C4-2B (cell line): ENCODE measurements at regions not wholly inside any gene's neighbourhood (a gene's known extent, or its start where the extent isn't known, plus 50 kb on each side); places are given as distances from the start of the nearest gene placed in this dataset.

Source experiments
- H3K27ac ChIP-seq: fragments of 450-650 bp; 2 replicates; pipeline ENCODE4 v1.5.1; 2017
- ZFX ChIP-seq: fragments of 450-650 bp; IDR thresholded peaks from 2 replicates; pipeline ENCODE4 v1.6.1; 2017
- TF ChIP-seq, protein P1 (sequence below): fragments of 450-650 bp; conservative IDR thresholded peaks from 2 replicates; pipeline ENCODE4 v1.5.1; 2017; ENCODE audit warnings: mild to moderate bottlenecking

DNA sequence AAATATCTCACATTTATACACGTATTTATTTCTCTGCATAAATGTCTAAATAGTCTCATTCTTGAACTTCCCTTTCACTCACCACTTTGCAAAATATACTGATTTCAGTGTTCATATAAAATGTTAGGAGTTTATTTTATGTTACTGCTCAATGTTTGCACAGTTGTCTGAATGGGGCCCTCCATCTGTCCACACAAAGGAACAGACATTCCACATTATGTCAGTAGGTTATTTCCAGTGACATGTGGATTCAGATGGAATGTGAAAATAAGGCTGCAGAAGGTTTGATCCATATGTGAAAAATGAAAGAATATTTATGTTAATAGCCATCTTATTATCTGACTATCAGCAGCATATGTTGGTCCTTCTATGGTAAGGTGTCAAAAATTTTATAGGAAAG, 994.4 kb upstream of the SEL1L start:
- TF ChIP-seq, protein P1, sequence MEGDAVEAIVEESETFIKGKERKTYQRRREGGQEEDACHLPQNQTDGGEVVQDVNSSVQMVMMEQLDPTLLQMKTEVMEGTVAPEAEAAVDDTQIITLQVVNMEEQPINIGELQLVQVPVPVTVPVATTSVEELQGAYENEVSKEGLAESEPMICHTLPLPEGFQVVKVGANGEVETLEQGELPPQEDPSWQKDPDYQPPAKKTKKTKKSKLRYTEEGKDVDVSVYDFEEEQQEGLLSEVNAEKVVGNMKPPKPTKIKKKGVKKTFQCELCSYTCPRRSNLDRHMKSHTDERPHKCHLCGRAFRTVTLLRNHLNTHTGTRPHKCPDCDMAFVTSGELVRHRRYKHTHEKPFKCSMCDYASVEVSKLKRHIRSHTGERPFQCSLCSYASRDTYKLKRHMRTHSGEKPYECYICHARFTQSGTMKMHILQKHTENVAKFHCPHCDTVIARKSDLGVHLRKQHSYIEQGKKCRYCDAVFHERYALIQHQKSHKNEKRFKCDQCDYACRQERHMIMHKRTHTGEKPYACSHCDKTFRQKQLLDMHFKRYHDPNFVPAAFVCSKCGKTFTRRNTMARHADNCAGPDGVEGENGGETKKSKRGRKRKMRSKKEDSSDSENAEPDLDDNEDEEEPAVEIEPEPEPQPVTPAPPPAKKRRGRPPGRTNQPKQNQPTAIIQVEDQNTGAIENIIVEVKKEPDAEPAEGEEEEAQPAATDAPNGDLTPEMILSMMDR = no peak
- TF ChIP-seq ZFX = no peak
- no peak overlapping the region for H3K27ac ChIP-seq

DNA sequence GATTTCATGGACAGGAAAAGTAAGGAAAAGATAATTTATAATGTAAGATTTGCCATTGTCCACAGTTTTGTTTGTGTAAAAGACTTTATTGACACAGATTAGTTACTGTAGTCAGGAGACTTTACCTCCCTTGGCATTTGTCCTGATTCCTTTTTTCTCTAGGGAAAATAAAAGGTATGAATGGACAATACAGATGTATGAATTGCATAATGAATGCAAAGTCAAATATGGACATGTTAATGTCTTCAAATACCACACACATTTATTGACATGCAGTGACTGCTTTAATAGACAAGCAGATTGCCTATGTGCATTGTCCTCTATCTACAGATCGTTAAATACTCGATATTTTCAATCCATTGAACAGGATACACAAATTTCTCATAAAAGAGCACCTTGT, 999.7 kb upstream of the SEL1L start:
- TF ChIP-seq, protein P1 = no peak
- no peak for TF ChIP-seq ZFX
- H3K27ac ChIP-seq = no peak overlapping the region

DNA sequence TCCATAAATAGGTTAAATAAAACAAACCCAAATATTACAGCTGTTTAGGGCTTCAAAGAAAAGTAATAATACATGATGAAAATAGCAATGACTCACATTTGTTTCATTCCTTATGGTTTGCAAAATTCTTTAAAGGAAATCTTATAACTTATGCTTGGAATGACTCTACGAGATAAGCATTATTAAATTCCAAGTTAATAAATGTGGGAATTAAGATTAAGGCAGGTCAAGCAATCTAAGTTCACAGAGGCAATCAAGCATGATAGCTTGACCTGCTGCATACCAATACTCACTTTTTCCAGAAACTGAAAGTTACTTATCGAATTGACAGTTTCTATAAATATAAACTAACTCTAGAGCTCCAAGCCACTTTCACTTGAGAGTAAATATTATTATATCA, 1002.9 kb upstream of the SEL1L start:
- TF ChIP-seq, protein P1 = no peak
- no peak for TF ChIP-seq ZFX
- no peak overlapping the region for H3K27ac ChIP-seq

DNA sequence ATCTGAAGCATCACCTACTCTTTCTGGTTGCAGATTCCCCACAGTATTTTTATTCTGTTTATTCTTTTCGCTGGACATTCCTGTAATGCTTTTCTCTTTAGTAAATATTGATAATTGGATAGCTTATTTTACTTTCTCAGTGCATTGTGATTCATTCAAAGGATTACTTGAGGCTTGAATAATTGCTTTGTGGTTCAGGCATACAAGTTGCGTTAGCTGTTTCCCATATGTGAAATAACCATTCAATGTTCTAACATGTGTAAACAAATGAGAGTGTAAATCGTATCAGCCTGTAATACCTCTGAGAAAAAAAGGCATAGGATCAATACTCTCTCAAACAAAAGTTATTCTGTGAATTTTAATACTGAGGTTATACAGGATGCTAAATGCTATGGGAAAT, 1004.2 kb upstream of the SEL1L start:
- no peak overlapping the region for H3K27ac ChIP-seq
- no peak for TF ChIP-seq ZFX
- TF ChIP-seq, protein P1 = no peak

DNA sequence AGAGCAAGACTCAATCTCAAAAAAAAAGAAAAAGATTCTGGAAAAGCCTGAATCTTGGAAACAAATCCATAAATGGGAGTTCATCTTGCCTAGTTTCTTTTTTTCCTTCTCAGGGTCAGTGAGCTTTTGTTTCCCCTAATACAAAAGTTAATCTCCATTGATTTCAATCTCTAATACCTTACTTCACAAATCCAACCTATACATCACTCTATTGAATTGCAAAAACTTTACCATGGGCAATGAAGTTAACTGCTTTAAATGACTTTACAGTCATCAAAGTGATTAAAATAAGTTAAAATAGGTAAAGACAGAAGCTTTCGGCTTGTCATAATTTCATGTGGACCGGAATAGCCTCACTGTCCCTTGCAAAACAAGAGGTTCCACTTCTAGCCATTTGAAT, 1012.7 kb upstream of the SEL1L start:
- TF ChIP-seq, protein P1 = no peak
- TF ChIP-seq ZFX = no peak

DNA sequence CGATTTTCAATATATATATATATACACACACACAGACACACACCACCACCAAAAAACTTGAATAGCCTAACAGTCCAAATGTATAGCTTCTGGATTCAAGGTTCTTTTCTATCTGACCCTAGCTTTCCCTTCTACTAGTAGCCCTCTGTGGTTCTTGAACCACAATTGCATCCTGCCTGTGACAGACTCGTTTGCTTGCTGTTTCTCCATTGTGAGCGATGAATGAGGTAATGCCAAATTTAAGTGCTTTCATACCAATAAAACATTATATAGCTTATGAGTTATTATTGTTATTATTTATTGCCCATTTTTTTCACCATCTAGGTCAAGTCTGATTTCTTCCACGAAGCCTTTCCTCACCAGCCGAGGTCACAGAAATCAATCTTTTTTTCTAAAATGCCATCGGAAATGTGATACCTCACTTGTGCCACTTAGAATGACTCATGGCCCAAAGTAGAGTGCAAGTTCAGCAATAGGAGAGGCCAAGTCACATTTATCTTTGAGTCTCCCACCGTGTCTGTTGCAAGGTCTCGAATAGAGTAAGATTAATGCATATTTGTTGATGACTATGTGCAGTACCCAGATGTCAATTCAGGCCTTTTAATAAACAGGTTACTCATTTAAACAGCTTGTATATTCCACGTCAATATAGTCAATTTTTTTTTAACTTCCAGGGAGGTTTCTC, 1015.8 kb upstream of the SEL1L start:
- TF ChIP-seq, protein P1 = no peak
- no peak for TF ChIP-seq ZFX
- no peak overlapping the region for H3K27ac ChIP-seq

More for the DNA sequence above, 1012.7 kb upstream of the SEL1L start:
- H3K27ac ChIP-seq = no peak overlapping the region

DNA sequence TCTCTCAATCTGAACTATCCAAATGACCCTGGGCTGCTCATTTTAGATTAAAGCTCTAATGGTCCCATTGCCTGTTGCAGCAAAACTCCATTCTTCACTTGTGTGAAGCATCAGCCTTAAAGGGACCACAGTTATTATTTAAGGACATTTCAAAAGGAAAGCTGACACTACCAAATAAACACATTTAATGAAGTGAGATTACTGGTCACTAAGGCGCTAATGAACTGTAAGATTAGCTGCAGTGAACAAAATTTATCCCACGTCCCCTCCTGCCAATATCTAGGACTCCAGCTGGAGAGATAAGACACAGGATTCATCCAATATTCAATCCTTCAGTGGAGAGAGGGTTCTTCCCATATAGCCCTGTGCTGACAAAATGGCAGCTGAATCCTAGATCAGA, 1029.2 kb upstream of the SEL1L start:
- no peak for TF ChIP-seq ZFX
- TF ChIP-seq, protein P1 = no peak
- no peak overlapping the region for H3K27ac ChIP-seq
